Activated CD8-positive, alpha-beta T cell treated with anti-CD3 and anti-CD28 coated beads for 36 hours (primary cell): ENCODE measurements at regions not wholly inside any gene's neighbourhood (a gene's known extent, or its start where the extent isn't known, plus 50 kb on each side); places are given as distances from the start of the nearest gene placed in this dataset.

Experiments used
- ATAC-seq: fragments of 200-7000 bp; cut with Tn5 transposase; one replicate; pipeline ENCODE4 v1.10.0; 2021; ENCODE audit warnings: mild to moderate bottlenecking, moderate library complexity
- CTCF ChIA-PET: fragments of 350-600 bp; sonication (Branson Sonifier 250); formaldehyde crosslinking; loops from one replicate; lab custom pipeline; 2021; ENCODE audit warnings: antibody characterized with exemption; lab: Charles Lee
- POLR2A ChIA-PET: fragments of 350-600 bp; sonication (Branson Sonifier 250); formaldehyde crosslinking; loops from one replicate; lab custom pipeline; 2021; ENCODE audit warnings: antibody characterized with exemption; lab: Charles Lee
- DNase-seq: peaks from one replicate; pipeline ENCODE4 v3.0.0-alpha.2; 2020
- H3K27ac Mint-ChIP-seq: one replicate; pipeline ENCODE4 v1.8.0; 2021; ENCODE audit warnings: mild to moderate bottlenecking, mixed read lengths
- H3K27me3 Mint-ChIP-seq: one replicate; pipeline ENCODE4 v1.8.0; 2021; ENCODE audit warnings: mixed read lengths
- H3K36me3 Mint-ChIP-seq: one replicate; pipeline ENCODE4 v1.8.0; 2021; ENCODE audit warnings: low read depth, mixed read lengths
- H3K4me1 Mint-ChIP-seq: one replicate; pipeline ENCODE4 v1.8.0; 2021; ENCODE audit warnings: low read depth, mixed read lengths
- H3K4me3 Mint-ChIP-seq: one replicate; pipeline ENCODE4 v1.8.0; 2021; ENCODE audit warnings: mild to moderate bottlenecking, moderate library complexity, mixed read lengths
- H3K9me3 Mint-ChIP-seq: one replicate; pipeline ENCODE4 v1.8.0; 2021; ENCODE audit warnings: mixed read lengths
- CTCF ChIP-seq: fragments of 200-600 bp; IDR thresholded peaks from one replicate; pipeline ENCODE4 v1.8.0; 2022; ENCODE audit warnings: antibody characterized with exemption, mild to moderate bottlenecking
- intact Hi-C: fragments of 100-400 bp; cut with micrococcal nuclease; formaldehyde crosslinking; loops from one replicate; pipeline ENCODE4 v1.10.0; 2022

- ChIA-PET CTCF (no interaction called here), POLR2A (no interaction called here)
- ATAC-seq (no peak), DNase-seq (no peak)
- Mint-ChIP-seq H3K4me3 (no peak overlapping the region), H3K4me1 (no peaks in the 10 kb centered on the region), H3K9me3 (no peaks in the 10 kb centered on the region), H3K27ac (no peak overlapping the region), H3K36me3 (no peaks in the 10 kb centered on the region), H3K27me3 (peaks cover 5% of the 10 kb centered on the region)
- intact Hi-C loops, result no loop called here
- no peak for TF ChIP-seq CTCF
Observed at GRCh38 chr4:56123051-56123450, 174.3 kb downstream of the CEP135 start.

DNA sequence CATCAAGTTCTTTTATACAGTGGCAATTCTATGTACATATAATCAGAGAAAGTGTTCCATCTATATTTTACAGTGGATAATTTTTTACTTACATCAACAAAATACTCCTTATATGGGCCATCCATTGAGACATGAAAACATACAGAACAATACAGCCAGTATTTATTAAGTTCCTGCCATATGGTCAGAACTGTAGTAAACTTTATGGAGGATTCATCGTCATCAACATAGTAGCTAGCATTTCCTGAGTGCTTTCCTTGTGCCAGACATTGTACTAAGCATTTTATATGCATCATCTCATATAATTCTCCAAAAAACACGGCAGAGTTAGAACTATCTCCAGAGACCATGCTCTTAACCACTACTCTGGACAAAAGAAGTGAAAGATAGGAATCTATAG is 170.1 kb downstream of the CEP135 start:
- CTCF ChIA-PET, result no interaction called here
- POLR2A ChIA-PET, result no interaction called here
- no peaks in the 10 kb centered on the region for H3K36me3 Mint-ChIP-seq
- no peaks in the 10 kb centered on the region for H3K9me3 Mint-ChIP-seq
- intact Hi-C loops, result no loop called here
- H3K27ac Mint-ChIP-seq, result no peak overlapping the region
- no peaks in the 10 kb centered on the region for H3K4me1 Mint-ChIP-seq
- H3K27me3 Mint-ChIP-seq, result peaks cover 2% of the 10 kb centered on the region
- TF ChIP-seq CTCF, result no peak
- H3K4me3 Mint-ChIP-seq, result no peak overlapping the region
- ATAC-seq (no peak), DNase-seq (no peak)

GRCh38 chr4:56118055-56118454 is 169.3 kb downstream of the CEP135 start:
- ATAC-seq (no peak), DNase-seq (no peak)
- Mint-ChIP-seq H3K36me3 (no peaks in the 10 kb centered on the region), H3K27me3 (peaks cover 2% of the 10 kb centered on the region), H3K27ac (no peak overlapping the region), H3K9me3 (no peaks in the 10 kb centered on the region), H3K4me1 (no peaks in the 10 kb centered on the region), H3K4me3 (no peak overlapping the region)
- intact Hi-C loops, result no loop called here
- ChIA-PET POLR2A (no interaction called here), CTCF (no interaction called here)
- TF ChIP-seq CTCF, result no peak

GRCh38 chr4:56115898-56116297 is 167.2 kb downstream of the CEP135 start:
- no peak for DNase-seq
- no peaks in the 10 kb centered on the region for H3K36me3 Mint-ChIP-seq
- ChIA-PET POLR2A (no interaction called here), CTCF (interaction anchor here (1.1 kb wide), 1 partner anchor 185 kb away, joined by 3 read pairs; no protein-coding TSS in a partner anchor)
- H3K9me3 Mint-ChIP-seq, result no peaks in the 10 kb centered on the region
- no peak for TF ChIP-seq CTCF
- intact Hi-C loops, result no loop called here
- ATAC-seq, result no peak
- H3K4me1 Mint-ChIP-seq, result peaks cover 3% of the 10 kb centered on the region
- peaks cover 2% of the 10 kb centered on the region for H3K27me3 Mint-ChIP-seq
- H3K4me3 Mint-ChIP-seq, result no peak overlapping the region
- H3K27ac Mint-ChIP-seq, result no peak overlapping the region

DNA sequence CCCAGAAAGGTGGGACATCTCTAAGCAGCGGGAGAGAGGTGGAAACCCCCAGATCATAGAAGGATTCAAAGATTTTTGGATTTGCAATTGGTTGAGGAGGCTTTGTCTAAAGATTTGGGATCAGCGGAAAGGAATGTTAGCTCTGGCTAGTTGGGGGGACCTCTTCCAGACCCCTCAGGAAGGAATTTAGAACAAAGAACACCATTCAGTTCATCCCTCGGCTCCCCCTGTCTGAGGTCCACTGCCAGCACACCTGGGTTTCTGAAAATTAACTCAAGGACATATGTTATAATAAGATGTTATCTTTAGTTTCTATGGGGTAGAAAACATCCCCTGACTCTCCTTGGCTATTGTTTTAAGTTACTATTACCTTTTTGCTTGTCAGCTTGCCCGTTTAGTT is 163.6 kb downstream of the CEP135 start:
- H3K4me1 Mint-ChIP-seq, result peaks cover 7% of the 10 kb centered on the region
- intact Hi-C loops, result no loop called here
- H3K27me3 Mint-ChIP-seq, result no peaks in the 10 kb centered on the region
- no peaks in the 10 kb centered on the region for H3K9me3 Mint-ChIP-seq
- no peaks in the 10 kb centered on the region for H3K36me3 Mint-ChIP-seq
- H3K27ac Mint-ChIP-seq, result no peak overlapping the region
- ChIA-PET POLR2A (no interaction called here), CTCF (interaction anchor here (1.1 kb wide), 1 partner anchor 18 kb away, joined by 3 read pairs; no protein-coding TSS in a partner anchor)
- ATAC-seq, result no peak
- H3K4me3 Mint-ChIP-seq, result no peak overlapping the region
- TF ChIP-seq CTCF, result no peak
- DNase-seq, result no peak
